OCI-LY3 (cell line): ENCODE measurements at regions not wholly inside any gene's neighbourhood (a gene's known extent, or its start where the extent isn't known, plus 50 kb on each side); places are given as distances from the start of the nearest gene placed in this dataset.
"Not testable (repeated sequence)": the region's sequence is repeated elsewhere in the genome, so short reads cannot be mapped to it uniquely, and the experiment has no call there.

Source experiments
- EZH2phosphoT487 ChIP-seq: fragments of 200-600 bp; shearing (Covaris generic); IDR thresholded peaks from 2 replicates; pipeline ENCODE4 v1.6.1; 2018; ENCODE audit warnings: antibody characterized with exemption, mixed run types, low read depth
- TF ChIP-seq, protein P1 (sequence below): fragments of 200-600, 300-600 bp; sonication (generic); IDR thresholded peaks from 2 replicates; pipeline ENCODE4 v1.5.1; 2014; ENCODE audit warnings: antibody characterized with exemption, low read length, low read depth

DNA sequence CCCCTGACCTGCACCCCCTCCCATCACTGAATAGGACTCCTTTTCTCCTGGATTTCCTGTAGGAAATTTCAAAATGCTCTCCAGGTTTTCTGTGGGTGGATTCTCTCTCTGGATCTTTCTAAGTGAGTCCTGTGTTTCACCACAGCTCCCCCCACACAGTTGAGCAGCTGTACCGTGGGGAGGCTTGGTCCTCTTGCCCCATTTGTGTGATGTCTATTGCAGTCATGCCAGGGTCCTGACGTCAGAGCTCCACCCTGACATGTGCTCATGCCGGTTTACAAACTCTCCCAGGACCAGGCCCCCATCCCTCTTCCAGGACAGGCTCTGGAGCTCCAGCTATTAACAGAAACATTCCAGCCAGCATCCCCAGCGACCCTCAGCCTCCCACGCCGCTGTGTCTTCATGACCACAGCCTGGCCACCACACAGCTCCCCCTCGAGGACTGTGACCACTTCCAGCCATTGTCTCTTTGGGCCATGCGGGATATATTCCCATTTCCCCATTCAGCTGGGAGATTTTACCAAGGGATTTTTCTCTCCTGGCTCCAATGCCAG lies 185.3 kb downstream of the LMLN start:
- TF ChIP-seq, protein P1, sequence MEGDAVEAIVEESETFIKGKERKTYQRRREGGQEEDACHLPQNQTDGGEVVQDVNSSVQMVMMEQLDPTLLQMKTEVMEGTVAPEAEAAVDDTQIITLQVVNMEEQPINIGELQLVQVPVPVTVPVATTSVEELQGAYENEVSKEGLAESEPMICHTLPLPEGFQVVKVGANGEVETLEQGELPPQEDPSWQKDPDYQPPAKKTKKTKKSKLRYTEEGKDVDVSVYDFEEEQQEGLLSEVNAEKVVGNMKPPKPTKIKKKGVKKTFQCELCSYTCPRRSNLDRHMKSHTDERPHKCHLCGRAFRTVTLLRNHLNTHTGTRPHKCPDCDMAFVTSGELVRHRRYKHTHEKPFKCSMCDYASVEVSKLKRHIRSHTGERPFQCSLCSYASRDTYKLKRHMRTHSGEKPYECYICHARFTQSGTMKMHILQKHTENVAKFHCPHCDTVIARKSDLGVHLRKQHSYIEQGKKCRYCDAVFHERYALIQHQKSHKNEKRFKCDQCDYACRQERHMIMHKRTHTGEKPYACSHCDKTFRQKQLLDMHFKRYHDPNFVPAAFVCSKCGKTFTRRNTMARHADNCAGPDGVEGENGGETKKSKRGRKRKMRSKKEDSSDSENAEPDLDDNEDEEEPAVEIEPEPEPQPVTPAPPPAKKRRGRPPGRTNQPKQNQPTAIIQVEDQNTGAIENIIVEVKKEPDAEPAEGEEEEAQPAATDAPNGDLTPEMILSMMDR: not testable (repeated sequence)
- not testable (repeated sequence) for TF ChIP-seq EZH2phosphoT487
